ENCODE measurements at regions not wholly inside any gene's neighbourhood (a gene's known extent, or its start where the extent isn't known, plus 50 kb on each side); places are given as distances from the start of the nearest gene placed in this dataset.
"Not testable (repeated sequence)": the region's sequence is repeated elsewhere in the genome, so short reads cannot be mapped to it uniquely, and the experiment has no call there.

DNA sequence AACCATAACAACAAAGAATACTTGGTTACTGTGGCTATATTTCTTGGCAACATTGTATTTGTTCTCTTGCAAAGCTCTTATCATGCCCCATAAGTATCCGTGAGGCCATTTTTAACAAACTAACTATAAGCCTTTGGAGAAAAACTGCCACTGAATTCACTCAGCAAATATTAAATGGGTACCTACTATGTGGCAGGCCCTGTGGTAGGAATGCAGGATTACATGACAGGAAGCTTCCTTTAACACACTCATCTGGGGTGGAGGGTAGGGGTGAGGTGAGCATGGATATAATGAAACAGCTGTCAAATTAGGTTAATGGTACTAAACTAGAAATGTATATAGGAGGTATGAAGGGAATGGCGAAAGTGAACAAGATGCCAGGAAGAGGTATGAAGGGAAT, 504.8 kb downstream of the MEI4 start:
- FAIRE-seq (no peak), DNase-seq (ENCODE audit: insufficient read length, low spot score) (no peak)
- no peak for TF ChIP-seq PAX5 (IDR thresholded peaks at IDR 0.05; ENCODE audit: insufficient read depth, low read length, severe bottlenecking)
- no peak for TF ChIP-seq POU2F2 (IDR thresholded peaks at IDR 0.05; ENCODE audit: low read depth, low read length)
- TF ChIP-seq POLR2AphosphoS5 (IDR thresholded peaks at IDR 0.05; ENCODE audit: low read depth, low read length), result no peak
- TF ChIP-seq SPI1 (IDR thresholded peaks at IDR 0.05; ENCODE audit: low read depth, low read length), result no peak
- TF ChIP-seq TAF1 (IDR thresholded peaks at IDR 0.05; ENCODE audit: low read depth, low read length), result no peak
- TF ChIP-seq POLR2A (IDR thresholded peaks at IDR 0.05; ENCODE audit: low read depth, low read length), result no peak

DNA sequence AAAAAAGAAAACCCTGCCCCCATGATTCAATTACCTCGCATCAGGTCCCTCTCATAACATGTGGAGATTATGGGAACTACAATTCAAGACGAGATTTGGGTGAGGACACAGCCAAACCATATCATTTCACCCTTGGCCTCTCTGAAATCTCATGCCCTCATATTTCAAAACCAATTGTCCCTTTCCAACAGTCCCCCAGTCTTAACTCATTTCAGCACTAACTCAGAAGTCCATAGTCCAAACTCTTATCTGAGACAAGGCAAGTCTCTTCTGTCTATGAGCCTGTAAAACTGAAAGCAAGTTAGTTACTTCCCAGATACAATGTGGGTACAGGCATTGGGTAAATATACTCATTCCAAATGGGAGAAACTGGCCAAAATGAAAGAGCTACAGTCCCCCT, 536.1 kb downstream of the MEI4 start:
- FAIRE-seq (no peak), DNase-seq (ENCODE audit: insufficient read length, low spot score) (no peak)
- TF ChIP-seq POLR2AphosphoS5 (IDR thresholded peaks at IDR 0.05; ENCODE audit: low read depth, low read length) (no peak), SPI1 (IDR thresholded peaks at IDR 0.05; ENCODE audit: low read depth, low read length) (no peak), POU2F2 (IDR thresholded peaks at IDR 0.05; ENCODE audit: low read depth, low read length) (no peak), POLR2A (IDR thresholded peaks at IDR 0.05; ENCODE audit: low read depth, low read length) (no peak), PAX5 (IDR thresholded peaks at IDR 0.05; ENCODE audit: insufficient read depth, low read length, severe bottlenecking) (no peak), TAF1 (IDR thresholded peaks at IDR 0.05; ENCODE audit: low read depth, low read length) (no peak)

DNA sequence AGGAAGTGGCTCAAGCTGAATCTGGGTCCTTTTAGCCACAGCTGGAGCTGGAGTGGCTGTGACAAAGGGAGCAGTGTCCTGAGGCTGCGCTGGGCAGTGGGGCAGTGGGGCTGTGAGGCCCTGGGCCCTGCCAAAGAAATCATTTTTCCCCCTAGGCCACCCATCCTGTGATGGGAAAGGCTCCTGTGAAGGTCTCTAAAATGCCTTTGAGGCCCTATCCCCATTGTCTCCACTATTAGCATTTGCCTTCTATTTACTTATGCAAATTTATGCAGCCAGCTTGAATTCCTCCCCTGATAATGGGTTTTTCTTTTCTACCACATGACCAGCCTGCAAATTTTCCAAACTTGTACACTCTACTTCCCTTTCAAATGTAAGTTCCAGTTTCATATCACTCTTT, 539.2 kb downstream of the MEI4 start:
- TF ChIP-seq SPI1 (IDR thresholded peaks at IDR 0.05; ENCODE audit: low read depth, low read length) (no peak), POLR2A (IDR thresholded peaks at IDR 0.05; ENCODE audit: low read depth, low read length) (no peak), POU2F2 (IDR thresholded peaks at IDR 0.05; ENCODE audit: low read depth, low read length) (no peak), PAX5 (IDR thresholded peaks at IDR 0.05; ENCODE audit: insufficient read depth, low read length, severe bottlenecking) (no peak), POLR2AphosphoS5 (IDR thresholded peaks at IDR 0.05; ENCODE audit: low read depth, low read length) (no peak), TAF1 (IDR thresholded peaks at IDR 0.05; ENCODE audit: low read depth, low read length) (no peak)
- FAIRE-seq, result no peak
- no peak for DNase-seq (ENCODE audit: insufficient read length, low spot score)

DNA sequence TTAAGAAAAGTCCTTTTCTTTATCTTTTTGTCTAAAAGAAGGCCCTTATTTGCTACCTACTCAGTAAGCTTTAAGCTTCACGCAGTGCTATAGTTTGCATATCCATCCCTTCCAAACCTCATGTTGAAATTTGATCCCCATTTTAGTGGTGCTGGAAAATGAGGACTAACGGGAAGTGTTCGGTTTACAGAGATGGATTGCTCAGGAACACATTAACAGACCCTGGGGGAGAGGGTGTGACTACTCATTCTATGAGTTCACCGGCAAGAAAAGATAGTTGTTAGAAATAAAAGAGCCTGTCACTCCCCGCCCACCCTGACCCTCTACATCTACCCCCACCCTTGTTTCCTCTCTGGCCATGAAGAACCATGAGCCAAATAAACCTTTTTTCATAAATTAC, 546.2 kb downstream of the MEI4 start:
- FAIRE-seq, result no peak
- TF ChIP-seq POLR2AphosphoS5 (IDR thresholded peaks at IDR 0.05; ENCODE audit: low read depth, low read length), result no peak
- TF ChIP-seq POLR2A (IDR thresholded peaks at IDR 0.05; ENCODE audit: low read depth, low read length), result no peak
- no peak for TF ChIP-seq TAF1 (IDR thresholded peaks at IDR 0.05; ENCODE audit: low read depth, low read length)
- no peak for TF ChIP-seq SPI1 (IDR thresholded peaks at IDR 0.05; ENCODE audit: low read depth, low read length)
- TF ChIP-seq PAX5 (IDR thresholded peaks at IDR 0.05; ENCODE audit: insufficient read depth, low read length, severe bottlenecking), result no peak
- no peak for TF ChIP-seq POU2F2 (IDR thresholded peaks at IDR 0.05; ENCODE audit: low read depth, low read length)
- no peak for DNase-seq (ENCODE audit: insufficient read length, low spot score)

DNA sequence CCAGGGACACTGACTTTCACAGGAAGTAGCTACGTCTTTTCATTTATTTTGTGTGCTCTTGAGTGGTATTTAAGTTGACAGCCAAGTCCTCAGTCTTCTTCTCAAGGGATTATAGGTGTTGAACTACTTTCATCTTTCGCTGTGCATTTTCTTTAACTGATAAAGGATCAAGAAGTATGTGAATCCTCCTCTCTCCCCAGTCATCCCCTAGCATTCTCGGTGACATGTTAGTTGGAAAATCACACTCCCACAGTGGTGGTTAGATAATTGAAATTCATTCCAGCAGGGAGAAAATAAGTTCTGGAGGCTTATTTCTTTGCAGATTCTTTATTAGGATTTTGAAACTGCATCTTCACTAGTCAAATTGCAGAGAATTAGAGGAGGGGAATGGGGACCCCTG, 569.4 kb downstream of the MEI4 start:
- FAIRE-seq, result no peak

DNA sequence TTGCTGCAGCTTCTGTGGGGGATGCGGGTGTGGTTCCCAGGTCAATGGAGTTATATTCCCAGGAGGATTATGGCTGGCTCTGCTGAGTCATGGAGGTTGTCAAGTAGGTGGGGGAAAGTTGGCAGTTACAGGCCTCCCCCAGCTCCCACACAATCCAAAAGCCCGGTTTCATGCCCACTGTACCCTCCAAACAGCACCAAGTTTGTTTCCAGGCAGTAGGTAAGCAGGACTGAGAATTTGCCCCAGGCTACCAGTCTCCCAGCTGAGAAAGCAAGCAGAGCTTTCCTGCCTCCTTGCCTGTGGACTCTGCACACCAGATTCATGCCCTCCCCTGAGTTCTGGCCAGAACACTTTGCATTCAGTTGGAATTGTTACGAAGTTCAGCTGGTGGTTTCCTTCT, 578.2 kb downstream of the MEI4 start:
- FAIRE-seq (no peak), DNase-seq (ENCODE audit: insufficient read length, low spot score) (no peak)
- TF ChIP-seq TAF1 (IDR thresholded peaks at IDR 0.05; ENCODE audit: low read depth, low read length) (no peak), POLR2AphosphoS5 (IDR thresholded peaks at IDR 0.05; ENCODE audit: low read depth, low read length) (no peak), POLR2A (IDR thresholded peaks at IDR 0.05; ENCODE audit: low read depth, low read length) (no peak), SPI1 (IDR thresholded peaks at IDR 0.05; ENCODE audit: low read depth, low read length) (no peak), PAX5 (IDR thresholded peaks at IDR 0.05; ENCODE audit: insufficient read depth, low read length, severe bottlenecking) (no peak), POU2F2 (IDR thresholded peaks at IDR 0.05; ENCODE audit: low read depth, low read length) (no peak)

More for the DNA sequence above, 569.4 kb downstream of the MEI4 start:
- no peak for TF ChIP-seq SPI1 (IDR thresholded peaks at IDR 0.05; ENCODE audit: low read depth, low read length)
- TF ChIP-seq TAF1 (IDR thresholded peaks at IDR 0.05; ENCODE audit: low read depth, low read length), result no peak
- TF ChIP-seq PAX5 (IDR thresholded peaks at IDR 0.05; ENCODE audit: insufficient read depth, low read length, severe bottlenecking), result no peak
- no peak for TF ChIP-seq POLR2AphosphoS5 (IDR thresholded peaks at IDR 0.05; ENCODE audit: low read depth, low read length)
- no peak for TF ChIP-seq POLR2A (IDR thresholded peaks at IDR 0.05; ENCODE audit: low read depth, low read length)
- TF ChIP-seq POU2F2 (IDR thresholded peaks at IDR 0.05; ENCODE audit: low read depth, low read length), result no peak
- DNase-seq (ENCODE audit: insufficient read length, low spot score), result no peak

DNA sequence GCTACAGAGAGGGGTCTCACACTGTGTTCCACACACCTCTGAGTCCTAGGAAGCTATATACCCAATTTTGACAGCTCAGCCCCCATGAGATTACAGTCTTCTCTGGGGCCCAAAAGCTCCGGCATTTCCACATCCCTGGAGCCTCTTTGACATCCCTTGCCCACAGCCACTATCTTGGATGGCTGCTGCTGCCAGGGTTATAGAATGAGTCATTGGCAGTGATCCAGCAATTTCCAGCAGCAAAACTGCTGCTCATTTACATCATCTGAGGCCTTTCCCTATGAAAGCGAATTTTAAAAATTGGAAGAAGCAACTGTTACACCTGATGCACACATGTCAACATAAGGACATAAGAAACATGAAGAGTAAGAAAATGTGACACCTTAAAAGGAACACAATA, 590.7 kb downstream of the MEI4 start:
- no peak for DNase-seq (ENCODE audit: insufficient read length, low spot score)
- TF ChIP-seq PAX5 (IDR thresholded peaks at IDR 0.05; ENCODE audit: insufficient read depth, low read length, severe bottlenecking) (no peak), TAF1 (IDR thresholded peaks at IDR 0.05; ENCODE audit: low read depth, low read length) (no peak), POLR2AphosphoS5 (IDR thresholded peaks at IDR 0.05; ENCODE audit: low read depth, low read length) (no peak), SPI1 (IDR thresholded peaks at IDR 0.05; ENCODE audit: low read depth, low read length) (no peak), POU2F2 (IDR thresholded peaks at IDR 0.05; ENCODE audit: low read depth, low read length) (no peak), POLR2A (IDR thresholded peaks at IDR 0.05; ENCODE audit: low read depth, low read length) (no peak)
- no peak for FAIRE-seq

DNA sequence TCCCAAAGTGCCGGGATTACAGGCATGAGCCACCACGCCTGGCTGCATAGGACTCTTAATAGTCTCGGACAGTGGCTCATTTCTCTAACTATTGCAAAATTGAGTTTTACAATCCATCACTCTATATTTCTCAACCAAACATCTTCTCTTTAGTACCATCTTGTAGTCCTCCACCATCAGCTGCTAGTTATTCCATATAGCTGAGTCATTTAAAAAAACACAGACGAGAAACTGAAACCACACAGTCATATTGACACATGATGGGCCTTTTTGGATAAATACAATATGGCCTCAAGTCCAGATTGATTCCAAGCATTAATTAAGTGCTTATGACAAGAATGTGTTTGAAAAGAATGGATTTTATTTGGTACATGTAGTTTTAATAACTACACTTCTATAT, 599.1 kb downstream of the MEI4 start:
- FAIRE-seq (no peak), DNase-seq (ENCODE audit: insufficient read length, low spot score) (no peak)
- TF ChIP-seq POLR2AphosphoS5 (IDR thresholded peaks at IDR 0.05; ENCODE audit: low read depth, low read length) (no peak), TAF1 (IDR thresholded peaks at IDR 0.05; ENCODE audit: low read depth, low read length) (no peak), PAX5 (IDR thresholded peaks at IDR 0.05; ENCODE audit: insufficient read depth, low read length, severe bottlenecking) (no peak), SPI1 (IDR thresholded peaks at IDR 0.05; ENCODE audit: low read depth, low read length) (no peak), POLR2A (IDR thresholded peaks at IDR 0.05; ENCODE audit: low read depth, low read length) (no peak), POU2F2 (IDR thresholded peaks at IDR 0.05; ENCODE audit: low read depth, low read length) (no peak)

DNA sequence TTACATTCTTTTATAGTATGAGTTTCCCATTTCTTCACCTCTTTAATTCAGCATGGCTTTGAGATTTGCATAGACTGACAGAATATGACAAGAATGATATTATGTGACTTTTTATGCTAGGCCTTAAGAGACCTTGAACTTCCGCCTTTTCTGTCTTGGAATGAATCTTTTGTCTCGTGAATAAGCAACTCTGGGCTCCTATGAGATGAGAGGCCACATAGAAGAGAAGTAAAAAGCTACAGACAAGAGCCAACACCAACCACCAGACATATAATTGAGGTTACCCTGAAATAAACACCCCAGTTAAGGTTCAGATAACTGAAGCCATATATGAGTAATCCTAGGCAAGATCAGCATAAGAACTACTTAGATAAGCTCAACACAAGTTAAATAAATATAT, 600.8 kb downstream of the MEI4 start:
- DNase-seq (ENCODE audit: insufficient read length, low spot score) (no peak), FAIRE-seq (no peak)
- 0 out of 2 replicates have a peak, but pooled peaks have one; percentile 5 for TF ChIP-seq SPI1 (IDR thresholded peaks at IDR 0.05; ENCODE audit: low read depth, low read length)
- no peak for TF ChIP-seq POU2F2 (IDR thresholded peaks at IDR 0.05; ENCODE audit: low read depth, low read length)

DNA sequence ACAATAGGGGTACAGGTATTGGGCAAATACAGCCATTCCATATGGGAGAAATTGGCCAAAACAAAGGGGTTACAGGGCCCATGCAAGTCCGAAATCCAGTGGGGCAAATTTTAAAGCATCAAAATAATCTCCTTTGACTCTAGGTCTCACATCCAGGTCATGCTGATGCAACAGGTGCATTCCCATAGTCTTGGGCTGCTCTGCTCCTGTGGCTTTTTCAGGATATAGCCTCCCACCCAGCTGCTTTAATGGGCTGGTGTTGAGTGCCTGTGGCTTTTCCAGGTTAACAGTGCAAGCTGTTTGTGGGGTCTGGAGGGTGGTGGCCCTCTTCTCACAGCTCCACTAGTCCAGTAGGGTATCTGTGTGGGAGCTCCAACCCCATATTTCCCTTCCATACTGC, 607.1 kb downstream of the MEI4 start:
- no peak for TF ChIP-seq SPI1 (IDR thresholded peaks at IDR 0.05; ENCODE audit: low read depth, low read length)
- TF ChIP-seq POU2F2 (IDR thresholded peaks at IDR 0.05; ENCODE audit: low read depth, low read length), result no peak
- DNase-seq (ENCODE audit: insufficient read length, low spot score), result no peak
- no peak for FAIRE-seq

DNA sequence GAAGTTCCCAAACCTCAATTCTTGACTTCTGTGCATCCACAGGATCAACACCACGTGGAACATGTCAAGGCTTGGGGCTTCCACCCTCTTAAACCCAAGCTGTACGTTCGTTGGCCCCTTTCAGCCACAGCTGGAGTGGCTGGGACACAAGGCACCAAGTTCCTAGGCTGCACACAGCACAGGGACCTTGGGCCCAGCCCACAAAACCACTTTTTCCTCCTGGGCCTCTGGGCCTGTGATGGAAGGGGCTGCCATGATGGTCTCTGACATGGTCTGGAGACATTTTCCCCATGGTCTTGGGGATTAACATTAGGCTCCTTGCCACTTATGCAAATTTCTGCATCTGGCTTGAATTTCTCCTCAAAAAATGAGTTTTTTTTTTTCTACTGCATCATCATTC, 606.9 kb upstream of the IRAK1BP1 start:
- not testable (repeated sequence) for FAIRE-seq; DNase-seq (ENCODE audit: insufficient read length, low spot score)
